Endodermal cell (in vitro differentiated cells): ENCODE measurements at regions not wholly inside any gene's neighbourhood (a gene's known extent, or its start where the extent isn't known, plus 50 kb on each side); places are given as distances from the start of the nearest gene placed in this dataset.

Source experiments
- DNase-seq: peaks from one replicate; pipeline ENCODE4 v3.0.0-alpha.2; 2017
- H3K27ac ChIP-seq: 2 replicates; pipeline ENCODE4 v1.5.1; 2013; ENCODE audit warnings: mild to moderate bottlenecking, low read depth, low read length, moderate library complexity
- H3K27me3 ChIP-seq: 2 replicates; pipeline ENCODE4 v1.6.1; 2013; ENCODE audit warnings: mild to moderate bottlenecking, low read length, moderate library complexity; ENCODE audit not compliant: insufficient read depth, control insufficient read depth, poor library complexity, severe bottlenecking
- H3K36me3 ChIP-seq: 2 replicates; pipeline ENCODE4 v1.7.0; 2013; ENCODE audit warnings: mild to moderate bottlenecking, low read length, moderate library complexity; ENCODE audit not compliant: control insufficient read depth, insufficient read depth
- H3K4me1 ChIP-seq: one replicate; pipeline ENCODE4 v1.7.0; 2013; ENCODE audit warnings: low read length; ENCODE audit not compliant: control insufficient read depth, insufficient read depth
- H3K4me3 ChIP-seq: 2 replicates; pipeline ENCODE4 v1.5.1; 2013; ENCODE audit warnings: mild to moderate bottlenecking, low read length, moderate library complexity
- H3K9ac ChIP-seq: 2 replicates; pipeline ENCODE4 v1.6.1; 2013; ENCODE audit warnings: mild to moderate bottlenecking, low read length, moderate library complexity; ENCODE audit not compliant: poor library complexity, severe bottlenecking; ENCODE audit errors: extremely low read depth
- H3K9me3 ChIP-seq: 2 replicates; pipeline ENCODE4 v1.6.1; 2013; ENCODE audit warnings: mild to moderate bottlenecking, low read length, moderate library complexity; ENCODE audit not compliant: control insufficient read depth
- H3K27ac Mint-ChIP-seq: 2 replicates; pipeline ENCODE4 v1.8.0; 2020; ENCODE audit warnings: mixed read lengths
- H3K27me3 Mint-ChIP-seq: 2 replicates; pipeline ENCODE4 v1.8.0; 2021; ENCODE audit warnings: mild to moderate bottlenecking, mixed read lengths; ENCODE audit not compliant: insufficient read depth
- H3K36me3 Mint-ChIP-seq: 2 replicates; pipeline ENCODE4 v1.8.0; 2020; ENCODE audit warnings: low read depth, mixed read lengths
- H3K4me1 Mint-ChIP-seq: 2 replicates; pipeline ENCODE4 v1.8.0; 2020; ENCODE audit warnings: mixed read lengths
- H3K4me3 Mint-ChIP-seq: 2 replicates; pipeline ENCODE4 v1.8.0; 2020; ENCODE audit warnings: mild to moderate bottlenecking, moderate library complexity, mixed read lengths
- H3K9me3 Mint-ChIP-seq: 2 replicates; pipeline ENCODE4 v1.8.0; 2020; ENCODE audit warnings: mild to moderate bottlenecking, mixed read lengths
- CTCF ChIP-seq: fragments of 200-600 bp; sonication (generic); conservative IDR thresholded peaks from 2 replicates; pipeline ENCODE4 v1.5.0; 2021; ENCODE audit warnings: antibody characterized with exemption, mild to moderate bottlenecking
- WGBS, 2 experiments: methylation state at CpG; one replicate each; pipeline versions ENCODE4 v1.1.5 to v1.1.7; 2013; ENCODE audit warnings: missing lambda C conversion rate in 2 of 2, mixed read lengths in 1 of 2; ENCODE audit not compliant: insufficient coverage in 1 of 2, insufficient read length in 1 of 2; 5-methylcytosine and 5-hydroxymethylcytosine counted together

GRCh38 chr10:43961523-43962345, 313.1 kb upstream of the ZNF32 start:
- Mint-ChIP-seq H3K4me1 (peaks cover 10% of the 10 kb centered on the region), H3K27ac (no peak overlapping the region), H3K36me3 (no peaks in the 10 kb centered on the region), H3K9me3 (no peaks in the 10 kb centered on the region), H3K27me3 (no peaks in the 10 kb centered on the region), H3K4me3 (no peak overlapping the region)
- DNase-seq = peak; percentile 25
- H3K9me3 ChIP-seq = no peaks in the 10 kb centered on the region
- WGBS, 2 experiments = 92 to 96% methylated on average over 11 to 15 of the region's 15 CpGs
- H3K36me3 ChIP-seq = no peaks in the 10 kb centered on the region
- peaks cover 5% of the 10 kb centered on the region for H3K4me1 ChIP-seq
- no peak for TF ChIP-seq CTCF
- H3K9ac ChIP-seq = no peak overlapping the region
- H3K4me3 ChIP-seq = no peak overlapping the region
- H3K27me3 ChIP-seq = no peaks in the 10 kb centered on the region
- H3K27ac ChIP-seq = no peak overlapping the region

- TF ChIP-seq CTCF = no peak
These were observed 312.3 kb upstream of the ZNF32 start for GRCh38 chr10:43960981-43961380.

GRCh38 chr10:43960477-43960876, 311.8 kb upstream of the ZNF32 start:
- Histone ChIP-seq H3K27me3 (no peaks in the 10 kb centered on the region), H3K9ac (no peak overlapping the region), H3K27ac (no peak overlapping the region), H3K36me3 (no peaks in the 10 kb centered on the region), H3K9me3 (no peaks in the 10 kb centered on the region), H3K4me3 (no peak overlapping the region), H3K4me1 (peaks cover 4% of the 10 kb centered on the region)
- H3K4me3 Mint-ChIP-seq = no peak overlapping the region
- H3K36me3 Mint-ChIP-seq = no peaks in the 10 kb centered on the region
- TF ChIP-seq CTCF = no peak
- H3K27ac Mint-ChIP-seq = no peak overlapping the region
- H3K4me1 Mint-ChIP-seq = peaks cover 8% of the 10 kb centered on the region
- H3K9me3 Mint-ChIP-seq = no peaks in the 10 kb centered on the region
- peak; percentile 6 for DNase-seq
- no peaks in the 10 kb centered on the region for H3K27me3 Mint-ChIP-seq
- 89 to 91% methylated on average over 3 to 4 of the region's 4 CpGs for WGBS, 2 experiments

More at GRCh38 chr10:43960981-43961380, 312.3 kb upstream of the ZNF32 start:
- Histone ChIP-seq H3K4me3 (no peak overlapping the region), H3K4me1 (peaks cover 5% of the 10 kb centered on the region), H3K9ac (no peak overlapping the region), H3K36me3 (no peaks in the 10 kb centered on the region), H3K27ac (no peak overlapping the region), H3K27me3 (no peaks in the 10 kb centered on the region), H3K9me3 (no peaks in the 10 kb centered on the region)
- WGBS, 2 experiments = 95% methylated on average over 4 of the region's 4 CpGs; no CpG with 5 or more reads in 1 of the 2 experiments
- Mint-ChIP-seq H3K27ac (no peak overlapping the region), H3K4me1 (peaks cover 10% of the 10 kb centered on the region), H3K27me3 (no peaks in the 10 kb centered on the region), H3K4me3 (no peak overlapping the region), H3K36me3 (no peaks in the 10 kb centered on the region), H3K9me3 (no peaks in the 10 kb centered on the region)
- peak; percentile 3 for DNase-seq
